ACHN (cell line): ENCODE measurements at regions not wholly inside any gene's neighbourhood (a gene's known extent, or its start where the extent isn't known, plus 50 kb on each side); places are given as distances from the start of the nearest gene placed in this dataset.

Experiments used
- DNase-seq: peaks from one replicate; pipeline ENCODE4 v3.0.0-alpha.2; 2015
- in situ Hi-C: cut with HindIII; loops from 2 replicates; pipeline ENCODE4 v1.10.0; 2017; ENCODE audit warnings: low sequenced_read_pairs, low pct_ligation_motif_present, low pct_unique_long_range_greater_than_20kb

DNA sequence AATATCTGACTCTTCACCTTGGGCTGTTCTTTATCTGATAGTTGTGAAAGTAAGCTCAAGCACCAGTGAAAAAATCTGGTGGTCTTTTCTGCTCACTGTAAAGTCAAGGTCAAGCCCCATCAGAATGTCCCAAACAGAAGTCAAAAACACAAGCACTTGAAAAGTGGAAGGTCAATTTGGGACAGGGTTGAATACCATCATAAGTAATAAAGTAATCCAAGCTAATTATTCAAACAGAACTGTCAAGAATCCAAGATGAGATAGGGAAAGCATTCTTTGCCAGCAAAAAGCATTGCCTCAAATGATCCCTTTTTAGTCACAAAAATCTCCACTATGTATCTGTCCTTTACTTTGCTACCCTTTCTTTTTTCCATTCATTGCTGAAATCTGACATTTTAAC is 430.1 kb upstream of the NPVF start:
- in situ Hi-C loops, result no loop called here
- DNase-seq, result no peak

DNA sequence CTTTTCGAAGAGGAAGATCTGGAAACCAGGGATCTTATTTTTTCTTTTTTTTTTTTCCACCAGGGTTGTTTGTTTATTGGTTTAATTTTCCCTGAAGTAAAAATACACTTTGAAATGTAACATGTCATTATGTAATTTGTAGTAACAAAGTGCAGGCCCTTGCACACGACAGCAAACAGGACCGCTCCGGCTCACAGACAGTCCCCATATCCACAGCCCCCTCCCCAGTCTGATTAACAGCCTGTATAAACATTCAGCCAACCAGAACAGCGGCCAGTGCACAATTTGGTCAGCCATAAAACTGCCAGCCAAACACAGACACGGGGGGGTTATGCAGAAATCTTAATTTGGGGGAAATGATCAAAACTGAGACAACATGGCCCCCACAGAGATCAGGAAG is 431.6 kb upstream of the NPVF start:
- in situ Hi-C loops, result no loop called here
- no peak for DNase-seq

DNA sequence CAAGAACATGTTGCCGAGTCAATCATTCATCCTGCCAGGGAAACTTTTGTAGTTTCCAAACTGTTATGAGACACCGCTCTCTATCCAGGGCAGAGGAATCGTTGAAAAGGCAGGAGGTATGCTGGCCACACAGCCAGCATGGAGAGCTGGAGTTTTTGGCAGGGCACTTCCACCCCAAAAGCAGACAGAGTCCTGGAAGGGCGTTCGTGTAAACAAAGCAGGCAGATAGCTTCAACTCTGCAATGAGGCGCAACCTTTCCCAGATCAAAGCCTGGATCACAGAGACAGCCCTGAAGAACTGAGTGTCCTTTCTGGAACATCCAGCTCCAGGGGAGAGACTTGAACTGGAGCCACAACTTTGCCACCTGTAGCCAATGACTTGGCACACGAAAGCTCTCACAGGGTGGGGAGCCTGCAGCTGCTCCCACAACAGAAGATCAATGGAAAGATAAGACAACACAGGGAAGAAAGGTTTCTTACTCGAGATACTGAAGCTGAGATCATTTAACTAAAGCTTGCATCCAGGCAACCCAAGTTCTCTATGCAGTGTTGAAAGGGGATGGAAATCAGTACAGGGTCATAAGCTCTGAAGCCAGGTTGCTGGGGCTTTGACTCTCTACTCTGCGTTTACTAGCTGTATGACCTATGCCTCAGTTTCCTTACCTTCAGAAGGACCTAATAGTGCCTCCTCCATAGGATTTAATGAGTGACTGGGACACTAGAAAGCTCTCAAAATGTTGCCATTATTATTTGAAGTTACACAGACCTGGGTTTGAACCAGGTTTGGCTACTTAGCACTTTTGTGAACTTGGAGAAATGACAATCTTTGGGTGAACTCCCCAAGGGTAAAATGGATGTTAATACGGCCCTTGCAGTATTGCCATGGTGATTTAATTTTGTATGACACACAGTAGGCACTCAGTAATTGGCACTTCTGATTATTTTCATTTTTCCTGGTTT is 434.8 kb upstream of the NPVF start:
- in situ Hi-C loops, result no loop called here
- DNase-seq, result no peak

DNA sequence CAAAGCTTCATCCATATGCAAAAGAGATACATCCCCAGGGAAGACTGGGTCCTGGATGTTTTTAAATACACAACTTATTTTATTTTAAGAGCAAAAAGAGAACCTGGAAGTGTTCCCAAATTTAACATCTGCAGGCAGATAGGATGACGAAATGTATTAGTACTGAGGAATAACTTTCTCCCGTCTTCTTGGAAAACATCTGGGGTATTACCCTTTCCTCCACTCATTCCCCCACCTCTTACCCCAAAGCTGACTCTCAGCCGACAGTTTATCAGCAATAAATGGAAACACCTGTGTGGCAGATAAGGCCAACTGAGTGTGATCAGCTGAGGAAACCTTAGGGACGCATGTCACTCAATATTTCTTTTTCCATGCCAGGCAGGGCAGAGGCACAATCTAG is 435.6 kb upstream of the NPVF start:
- in situ Hi-C loops, result no loop called here
- no peak for DNase-seq

DNA sequence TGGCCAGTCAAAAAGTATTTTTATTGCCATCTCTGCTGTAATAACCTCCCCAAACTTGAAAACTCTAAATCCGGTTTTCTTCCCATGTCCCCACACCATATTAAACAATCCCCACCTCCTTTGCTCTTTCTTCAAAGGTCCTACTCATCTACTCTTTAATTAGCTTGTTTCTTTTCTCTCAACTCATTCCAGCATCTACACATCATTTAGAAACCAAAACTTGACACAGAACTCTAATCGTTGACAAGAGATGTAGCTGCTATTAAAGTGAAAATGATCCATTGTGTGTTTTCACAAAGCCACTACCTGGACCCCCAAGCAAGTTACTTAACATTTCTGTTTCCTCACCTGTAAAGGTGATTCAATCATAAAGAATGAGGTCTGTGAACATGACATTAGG is 436.3 kb upstream of the NPVF start:
- in situ Hi-C loops, result no loop called here
- DNase-seq, result no peak

DNA sequence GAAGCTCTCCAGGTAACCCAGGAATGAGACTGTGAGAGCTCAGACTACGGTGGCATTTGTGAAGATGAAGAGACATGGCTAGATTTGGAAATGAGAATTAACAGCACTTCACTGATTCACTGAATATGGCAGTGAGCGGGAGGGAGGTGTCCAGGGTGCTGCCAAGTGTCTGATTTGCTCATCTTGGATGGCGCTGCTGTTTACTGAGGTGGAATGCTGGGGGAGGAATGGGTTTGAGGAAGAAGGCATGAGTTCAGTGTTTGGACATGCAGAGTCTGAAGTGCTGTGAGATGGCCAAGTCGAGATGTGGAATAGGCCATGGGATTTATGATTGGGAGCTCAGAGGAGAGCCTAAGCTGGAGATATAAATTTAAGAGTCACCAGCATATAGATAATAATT is 437.1 kb upstream of the NPVF start:
- in situ Hi-C loops, result no loop called here
- DNase-seq, result no peak

DNA sequence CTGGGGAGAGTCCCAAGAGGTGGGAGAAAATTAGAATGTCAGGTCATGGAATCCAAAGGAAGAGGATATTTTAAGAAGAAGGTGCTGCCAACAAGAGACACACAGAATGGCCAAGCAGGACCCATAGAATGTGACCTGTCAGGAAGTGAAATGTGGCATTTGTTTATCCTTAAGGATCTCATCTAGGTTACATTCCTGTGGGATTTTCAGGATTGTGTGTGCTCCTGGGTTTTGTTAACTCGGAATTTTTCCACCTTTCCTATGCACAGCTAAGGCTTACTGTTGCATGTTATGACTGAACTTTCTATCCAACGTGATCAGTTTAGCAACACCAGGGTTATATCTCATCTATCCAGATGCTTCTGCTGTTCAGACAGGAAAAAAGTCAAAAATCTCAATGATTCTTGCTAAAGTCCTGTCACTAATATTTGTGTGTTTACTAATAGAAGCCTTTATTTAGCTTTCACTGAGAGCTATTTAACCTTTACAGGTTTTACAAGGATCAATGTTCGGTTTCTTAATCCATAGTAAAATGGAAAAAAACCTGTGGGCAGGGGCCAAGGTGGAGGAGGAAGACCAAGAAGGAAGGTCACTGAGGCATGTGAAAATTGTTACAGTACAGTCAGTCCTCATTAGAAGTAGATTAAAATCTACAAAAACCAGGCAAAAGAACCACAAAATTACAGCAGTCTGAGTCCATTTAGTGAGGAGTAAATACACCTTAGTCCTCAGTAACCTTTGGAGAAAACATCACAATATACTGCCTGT is 437.8 kb upstream of the NPVF start:
- in situ Hi-C loops, result no loop called here
- no peak for DNase-seq

DNA sequence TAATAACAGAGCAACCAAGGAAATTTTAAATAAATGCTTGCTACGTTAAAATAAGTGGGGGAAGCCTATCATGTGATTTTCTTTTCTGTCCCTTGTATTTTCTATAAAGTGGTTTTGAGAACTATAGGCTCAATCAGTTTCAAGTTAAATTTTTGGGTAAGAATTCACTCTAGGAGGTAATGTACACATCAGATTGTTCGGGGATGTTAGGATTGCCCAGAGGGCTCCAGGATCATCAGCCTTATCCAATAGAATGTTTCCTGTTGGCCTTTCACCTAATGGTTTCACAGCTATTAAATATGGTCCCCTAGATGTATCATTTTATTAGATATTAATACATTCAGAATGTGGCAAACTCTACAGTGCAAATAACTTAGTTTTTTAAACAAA is 438.4 kb upstream of the NPVF start:
- DNase-seq, result no peak
- in situ Hi-C loops, result no loop called here

DNA sequence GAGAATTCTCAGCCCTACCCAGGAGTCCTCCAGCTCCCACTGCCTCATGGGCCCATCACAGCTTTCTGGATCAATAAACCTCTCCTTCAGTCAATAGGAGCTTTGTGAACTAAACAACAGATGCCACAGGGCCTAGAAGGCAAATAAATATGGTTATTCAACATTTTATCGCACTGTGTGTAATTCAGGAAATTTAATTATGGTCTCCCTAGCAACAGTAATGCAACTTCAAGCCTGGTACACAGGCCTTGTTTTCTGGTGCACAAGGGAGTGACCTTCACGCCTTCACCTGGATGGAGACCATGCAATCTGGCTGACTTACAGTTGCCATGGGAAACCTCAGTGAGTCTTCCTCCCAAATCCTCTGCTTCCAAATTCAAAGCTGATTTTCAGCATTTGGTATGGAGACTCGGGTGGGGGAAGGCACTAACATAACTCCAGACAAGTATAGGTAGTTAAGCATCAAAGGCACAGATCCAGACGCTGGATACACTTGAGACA is 441.0 kb upstream of the NPVF start:
- no peak for DNase-seq
- in situ Hi-C loops, result no loop called here

DNA sequence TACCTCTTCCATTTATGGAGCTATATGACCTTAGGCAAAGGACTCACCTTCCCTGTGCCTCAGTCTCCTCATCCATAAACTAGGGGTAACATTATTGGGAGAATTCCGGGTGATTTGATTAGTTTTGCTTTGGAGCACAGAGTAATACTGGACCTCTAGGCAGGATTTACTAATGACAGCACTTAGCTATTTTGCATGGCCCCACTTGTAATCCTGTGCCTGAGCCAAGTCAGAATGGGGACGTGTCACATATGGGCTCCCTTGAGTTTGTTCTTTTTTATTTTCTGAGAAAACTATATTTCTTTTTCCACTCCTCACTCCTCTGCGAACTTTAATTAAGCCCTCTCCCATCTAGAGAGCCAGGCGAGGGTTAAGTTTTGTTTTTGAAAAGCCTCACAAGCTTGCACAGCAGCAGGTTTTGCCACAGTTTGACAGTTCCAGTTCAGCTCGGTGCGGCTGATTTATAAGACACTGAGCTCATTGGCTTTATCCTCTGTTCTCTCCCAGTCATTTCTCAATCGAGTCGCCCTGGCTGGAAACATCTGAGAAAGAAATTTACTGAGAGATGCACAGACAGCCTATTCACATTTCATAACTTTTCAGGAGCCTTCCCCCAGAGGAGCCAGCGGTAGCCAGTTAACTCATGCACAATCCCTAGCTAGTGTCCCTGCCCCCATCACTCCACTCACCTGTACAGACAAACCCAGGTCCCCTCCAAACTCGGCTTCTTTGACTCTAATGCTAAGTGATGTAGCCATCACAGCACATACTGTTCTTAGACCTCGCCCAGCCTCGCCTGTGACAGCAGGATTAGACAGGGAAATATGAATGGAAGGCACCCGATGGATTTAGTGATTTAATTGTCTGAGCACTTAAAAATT is 441.9 kb upstream of the NPVF start:
- no peak for DNase-seq
- in situ Hi-C loops, result no loop called here

DNA sequence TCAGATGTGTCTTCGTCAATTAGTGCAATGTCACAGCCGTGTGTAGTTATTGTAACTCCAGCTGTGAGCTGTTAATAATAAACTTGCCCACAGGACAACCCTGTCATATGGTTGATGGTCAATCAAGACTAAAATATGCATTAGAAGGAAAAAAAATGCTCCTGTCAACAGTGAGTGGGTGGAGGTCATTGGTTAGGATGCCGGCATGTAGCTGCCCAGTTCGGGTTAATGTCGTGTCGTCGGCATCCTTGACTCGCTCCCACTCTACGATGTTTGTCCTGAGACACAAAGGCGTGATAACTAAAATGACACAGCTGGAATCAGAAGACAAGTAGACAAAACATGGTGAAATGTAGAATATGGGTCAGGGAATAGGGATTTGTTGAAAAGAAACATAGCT is 442.8 kb upstream of the NPVF start:
- DNase-seq, result no peak
- in situ Hi-C loops, result no loop called here

DNA sequence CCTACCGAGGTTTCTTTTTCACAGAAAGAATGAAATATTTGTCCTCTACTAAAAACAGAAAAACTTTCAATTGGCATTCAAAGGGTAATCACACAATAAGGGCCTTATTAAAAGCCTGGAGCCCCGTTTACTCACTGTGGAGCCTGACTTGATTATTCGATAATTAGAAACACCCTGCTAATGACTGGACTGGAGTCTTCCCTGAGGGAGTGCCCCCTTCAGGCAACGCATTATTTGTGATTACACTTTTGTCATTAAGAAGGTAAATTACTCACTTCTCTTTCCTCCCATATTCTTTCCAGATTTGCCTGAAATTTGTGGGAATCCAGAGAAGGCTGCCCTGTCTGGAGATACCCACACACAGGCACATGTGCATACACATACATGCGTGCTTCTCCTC is 444.2 kb upstream of the NPVF start:
- no peak for DNase-seq
- in situ Hi-C loops, result no loop called here

DNA sequence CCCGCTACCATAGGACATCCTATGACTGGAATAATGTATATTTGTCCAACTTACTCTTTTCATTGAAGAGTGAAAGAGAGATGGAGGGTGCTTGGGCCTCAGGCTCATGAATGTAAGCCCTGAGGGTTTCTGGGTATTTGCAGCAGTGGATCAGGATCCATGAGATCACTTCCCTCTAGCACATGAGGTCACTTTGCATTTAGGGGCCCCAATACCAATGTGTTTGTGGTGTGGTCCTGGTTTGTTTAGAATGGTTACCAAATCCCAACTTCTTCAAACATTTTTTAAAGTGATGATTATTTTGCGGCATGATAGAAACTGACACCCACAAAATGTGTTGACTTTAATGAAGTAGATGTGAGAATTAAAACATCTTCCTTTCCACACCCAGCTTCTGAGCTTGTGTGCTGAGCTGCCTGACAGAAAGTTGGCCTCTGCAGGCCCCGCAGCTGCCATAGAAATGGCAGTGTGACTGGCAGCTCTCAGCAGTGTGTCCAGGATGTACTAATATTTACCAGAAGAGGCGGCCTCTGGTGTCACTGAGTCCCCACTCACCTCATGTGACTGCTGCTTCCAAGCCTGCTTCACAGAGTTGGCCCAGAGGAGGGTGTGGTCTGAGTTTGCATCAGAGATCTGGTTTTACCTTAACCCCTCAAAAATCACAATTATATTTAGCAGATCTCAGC is 447.6 kb upstream of the NPVF start:
- in situ Hi-C loops, result no loop called here
- DNase-seq, result no peak

DNA sequence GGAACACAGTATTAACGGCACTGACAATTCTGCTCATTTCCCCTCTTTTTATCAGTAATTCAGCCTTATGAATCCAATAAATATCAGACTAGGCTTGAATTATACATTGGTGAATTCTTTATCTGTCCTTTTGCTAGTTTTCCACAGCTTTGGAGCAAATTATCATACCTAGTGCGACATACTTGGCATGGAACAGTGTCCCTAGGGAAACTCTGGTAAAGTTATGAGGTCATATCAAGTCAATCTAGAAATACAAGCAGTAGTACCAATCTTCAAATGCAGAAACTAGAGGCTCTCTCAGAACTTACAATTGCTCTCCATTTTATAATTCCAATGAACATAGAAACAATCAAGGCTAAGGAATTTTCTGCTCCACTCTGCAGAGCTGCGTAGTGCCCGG is 449.3 kb upstream of the NPVF start:
- in situ Hi-C loops, result no loop called here
- DNase-seq, result no peak

DNA sequence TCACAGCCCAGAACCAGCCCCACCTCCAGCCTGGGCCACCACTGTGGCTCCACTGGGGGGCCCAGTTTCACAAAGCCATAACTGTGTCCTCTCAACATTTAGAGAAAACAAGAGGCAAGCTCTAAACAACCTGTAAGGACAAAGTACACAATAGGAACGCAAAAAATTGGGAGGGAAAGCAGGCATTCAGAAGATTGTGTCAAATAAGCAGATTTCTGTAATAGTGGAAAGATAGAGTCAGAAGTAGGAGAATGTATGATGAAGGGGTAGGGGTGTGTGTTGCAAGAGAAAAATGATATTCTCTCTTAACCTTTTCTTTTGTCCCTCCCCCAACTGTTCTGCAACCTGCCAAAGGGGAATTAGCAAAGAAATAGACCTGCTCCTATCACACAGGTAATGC is 449.9 kb upstream of the NPVF start:
- in situ Hi-C loops, result no loop called here
- DNase-seq, result no peak

DNA sequence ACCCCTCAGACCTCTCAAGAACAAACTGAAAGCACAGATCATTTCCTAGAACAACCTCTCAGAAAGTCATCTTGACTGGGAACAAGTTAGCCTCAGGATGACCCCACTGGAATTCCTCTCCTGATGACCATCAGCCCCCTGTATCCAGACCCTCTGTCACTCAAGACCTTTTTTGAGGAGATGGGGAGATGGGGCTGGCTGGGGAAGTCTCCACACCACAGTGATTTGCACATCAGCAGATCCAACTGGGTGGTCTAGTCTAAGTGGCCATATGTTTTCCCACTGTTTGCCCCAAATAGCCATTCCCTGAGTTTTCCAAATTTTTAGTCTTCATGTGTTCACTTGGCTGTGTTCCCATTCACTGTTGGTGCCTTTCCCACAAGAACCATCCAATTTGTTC is 452.4 kb upstream of the NPVF start:
- in situ Hi-C loops, result no loop called here
- no peak for DNase-seq

DNA sequence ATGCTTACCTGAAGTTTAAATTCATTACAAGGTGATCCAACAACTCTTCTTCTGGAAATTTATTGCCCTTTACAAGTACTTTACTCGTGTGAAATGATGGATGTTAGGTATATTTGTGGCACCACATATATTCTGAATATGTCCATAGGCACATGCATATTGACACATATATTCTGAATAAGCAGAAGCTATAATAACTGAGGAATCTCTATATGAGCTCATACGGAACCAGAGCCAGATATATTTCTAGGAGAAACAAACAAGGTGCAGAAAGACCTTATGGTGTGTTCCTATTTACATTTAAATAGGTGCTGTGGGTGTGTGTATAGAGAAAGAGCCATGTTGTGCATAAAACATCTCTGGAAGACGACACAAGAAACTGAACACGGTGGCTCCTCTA is 456.1 kb upstream of the NPVF start:
- in situ Hi-C loops, result no loop called here

DNA sequence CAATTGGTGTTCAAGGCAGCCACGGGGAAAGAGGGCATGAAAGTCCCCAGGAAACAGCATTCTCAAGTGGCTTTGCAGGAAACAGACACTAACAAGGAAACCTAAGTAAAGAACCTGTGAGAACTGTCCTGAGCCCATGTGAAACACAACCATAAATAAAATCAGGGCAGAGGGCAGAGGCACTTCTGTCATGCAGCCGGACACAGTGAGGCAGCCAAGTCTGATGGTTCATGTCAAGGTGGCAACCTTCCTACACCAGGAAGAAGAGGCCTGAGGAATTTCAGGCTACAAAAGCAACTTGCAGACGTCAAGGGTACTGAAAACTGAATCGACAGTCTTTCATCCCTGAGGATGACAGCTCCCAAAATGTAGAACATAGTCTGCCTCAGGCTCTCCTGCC is 458.2 kb upstream of the NPVF start:
- in situ Hi-C loops, result no loop called here

More for the DNA sequence above, 456.1 kb upstream of the NPVF start:
- no peak for DNase-seq

More for the DNA sequence above, 458.2 kb upstream of the NPVF start:
- no peak for DNase-seq
